GM23338 (cell line): ENCODE measurements at regions not wholly inside any gene's neighbourhood (a gene's known extent, or its start where the extent isn't known, plus 50 kb on each side); places are given as distances from the start of the nearest gene placed in this dataset.

Source experiments
- CTCF ChIP-seq, 2 experiments: fragments of 200-600 bp in 1 of 2; sonication (generic) in 1 of 2; conservative IDR thresholded peaks; 2 replicates each; pipeline versions ENCODE4 v1.5.1 to v1.6.1; 2016 to 2017; ENCODE audit warnings: antibody characterized with exemption in 2 of 2, low read depth in 2 of 2, mild to moderate bottlenecking in 2 of 2, moderate library complexity in 1 of 2
- ETS1 ChIP-seq: IDR thresholded peaks from 2 replicates; pipeline ENCODE4 v1.6.1; 2016; ENCODE audit warnings: antibody characterized with exemption
- EZH2 ChIP-seq: fragments of 200-600 bp; sonication (generic); IDR thresholded peaks from one replicate; pipeline ENCODE4 v1.8.0; 2017; ENCODE audit warnings: antibody characterized with exemption, mild to moderate bottlenecking, low read depth; ENCODE audit not compliant: unreplicated experiment
- POLR2AphosphoS5 ChIP-seq: IDR thresholded peaks from 2 replicates; pipeline ENCODE4 v1.6.1; 2016; ENCODE audit warnings: antibody characterized with exemption, low read depth

- TF ChIP-seq POLR2AphosphoS5 (no peak), CTCF (conservative IDR thresholded peaks at IDR 0.05; ENCODE audit: low read depth in 2 of 2) (no peak), EZH2 (no peak), ETS1 (no peak)
Observed at GRCh38 chr10:25815236-25815635, 118.8 kb upstream of the MYO3A start.
